Loucy (cell line): ENCODE measurements at regions not wholly inside any gene's neighbourhood (a gene's known extent, or its start where the extent isn't known, plus 50 kb on each side); places are given as distances from the start of the nearest gene placed in this dataset.

Experiments
- H2AFZ ChIP-seq: fragments of 200-600 bp; sonication (generic); 2 replicates; pipeline ENCODE4 v1.6.0; 2016; ENCODE audit warnings: antibody characterized with exemption, mild to moderate bottlenecking, low read length, moderate library complexity
- H3F3A ChIP-seq: fragments of 200-600 bp; 2 replicates; pipeline ENCODE4 v1.6.0; 2016; ENCODE audit warnings: antibody characterized with exemption, low read depth, mild to moderate bottlenecking
- H3K27me3 ChIP-seq: fragments of 200-600 bp; sonication (generic); 2 replicates; pipeline ENCODE4 v1.6.1; 2014; ENCODE audit warnings: low read length, mild to moderate bottlenecking; ENCODE audit not compliant: insufficient read depth, poor library complexity, severe bottlenecking
- H3K36me3 ChIP-seq: fragments of 200-600 bp; sonication (generic); 2 replicates; pipeline ENCODE4 v1.6.1; 2016; ENCODE audit warnings: low read length; ENCODE audit not compliant: insufficient read depth
- H3K4me1 ChIP-seq: fragments of 200-600 bp; sonication (generic); 2 replicates; pipeline ENCODE4 v1.5.1; 2014; ENCODE audit warnings: low read length, mild to moderate bottlenecking; ENCODE audit not compliant: insufficient read depth, poor library complexity, severe bottlenecking
- H3K4me2 ChIP-seq: fragments of 200-600 bp; sonication (generic); 2 replicates; pipeline ENCODE4 v1.6.0; 2014; ENCODE audit warnings: antibody characterized with exemption, low read length, low read depth, mild to moderate bottlenecking; ENCODE audit not compliant: poor library complexity, severe bottlenecking
- H3K4me3 ChIP-seq: fragments of 200-600 bp; sonication (generic); 2 replicates; pipeline ENCODE4 v1.5.1; 2014; ENCODE audit warnings: low read length, mild to moderate bottlenecking, mixed read lengths; ENCODE audit not compliant: poor library complexity, severe bottlenecking
- H3K79me2 ChIP-seq: fragments of 200-600 bp; sonication (generic); 2 replicates; pipeline ENCODE4 v1.6.1; 2014; ENCODE audit warnings: low read length; ENCODE audit not compliant: insufficient read depth
- H3K9ac ChIP-seq: fragments of 200-600 bp; sonication (generic); 2 replicates; pipeline ENCODE4 v1.6.0; 2014; ENCODE audit warnings: mild to moderate bottlenecking, low read depth, low read length, moderate library complexity; ENCODE audit not compliant: poor library complexity, severe bottlenecking
- H3K9me2 ChIP-seq: fragments of 200-600 bp; sonication (generic); replicated peaks from 2 replicates; pipeline ENCODE4 v1.6.1; 2016; ENCODE audit warnings: low read depth, low read length, mixed read lengths
- H3K9me3 ChIP-seq: fragments of 200-600 bp; sonication (generic); 2 replicates; pipeline ENCODE4 v1.6.1; 2014; ENCODE audit warnings: mild to moderate bottlenecking, antibody characterized with exemption, low read length, low read depth; ENCODE audit not compliant: insufficient read depth
- H4K20me1 ChIP-seq: fragments of 200-600 bp; sonication (generic); 2 replicates; pipeline ENCODE4 v1.6.0; 2014; ENCODE audit warnings: antibody characterized with exemption, low read length, mild to moderate bottlenecking; ENCODE audit not compliant: insufficient read depth, poor library complexity, severe bottlenecking
- CTCF ChIP-seq: fragments of 200-600 bp; sonication (generic); conservative IDR thresholded peaks from 2 replicates; pipeline ENCODE4 v1.5.1; 2014; ENCODE audit warnings: mild to moderate bottlenecking, antibody characterized with exemption, low read length
- EZH2phosphoT487 ChIP-seq: fragments of 200-600 bp; IDR thresholded peaks from 2 replicates; pipeline ENCODE4 v1.6.1; 2018; ENCODE audit warnings: antibody characterized with exemption, mild to moderate bottlenecking, moderate library complexity, borderline replicate concordance

GRCh38 chr5:153147891-153148623 is 342.4 kb upstream of the GRIA1 start:
- Histone ChIP-seq H3K4me1 (no peaks in the 10 kb centered on the region), H3F3A (no peaks in the 10 kb centered on the region), H3K79me2 (no peaks in the 10 kb centered on the region), H3K27me3 (no peaks in the 10 kb centered on the region), H3K9me2 (no peaks in the 10 kb centered on the region), H3K9ac (no peak overlapping the region), H3K4me2 (no peak overlapping the region), H3K4me3 (no peak overlapping the region), H3K9me3 (no peaks in the 10 kb centered on the region), H3K36me3 (no peaks in the 10 kb centered on the region), H4K20me1 (no peaks in the 10 kb centered on the region), H2AFZ (no peak overlapping the region)
- TF ChIP-seq CTCF (peak; percentile 59), EZH2phosphoT487 (no peak)

GRCh38 chr5:153148624-153148976 is 341.9 kb upstream of the GRIA1 start:
- H3K9ac ChIP-seq, result no peak overlapping the region
- H3K4me3 ChIP-seq, result no peak overlapping the region
- no peaks in the 10 kb centered on the region for H3K4me1 ChIP-seq
- H3K79me2 ChIP-seq, result no peaks in the 10 kb centered on the region
- H4K20me1 ChIP-seq, result no peaks in the 10 kb centered on the region
- no peaks in the 10 kb centered on the region for H3K36me3 ChIP-seq
- TF ChIP-seq CTCF (no peak), EZH2phosphoT487 (no peak)
- no peak overlapping the region for H3K4me2 ChIP-seq
- H3K27me3 ChIP-seq, result no peaks in the 10 kb centered on the region
- H3F3A ChIP-seq, result no peaks in the 10 kb centered on the region
- H3K9me2 ChIP-seq, result no peaks in the 10 kb centered on the region
- H2AFZ ChIP-seq, result no peak overlapping the region
- H3K9me3 ChIP-seq, result no peaks in the 10 kb centered on the region

DNA sequence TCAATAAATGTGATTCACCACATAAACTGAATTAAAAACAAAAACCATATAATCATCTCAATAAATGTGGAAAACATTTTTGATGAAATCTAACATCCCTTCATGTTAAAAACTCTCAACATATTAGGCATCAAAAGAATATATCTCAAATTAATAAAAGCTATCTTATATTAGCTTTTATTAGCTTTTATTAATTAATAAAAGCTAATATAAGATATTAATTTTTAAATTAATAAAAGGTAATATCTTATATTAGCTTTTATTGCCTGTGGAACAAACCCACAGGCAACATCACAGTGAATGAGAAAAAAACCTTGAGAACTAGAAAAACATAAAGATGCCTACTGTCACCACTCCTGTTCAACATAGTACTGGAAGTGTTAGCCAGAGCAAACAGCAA is 338.9 kb upstream of the GRIA1 start:
- Histone ChIP-seq H2AFZ (no peak overlapping the region), H3K9ac (no peak overlapping the region), H3K27me3 (no peaks in the 10 kb centered on the region), H3K4me1 (no peaks in the 10 kb centered on the region), H3K9me3 (no peaks in the 10 kb centered on the region), H3K36me3 (no peaks in the 10 kb centered on the region), H4K20me1 (no peaks in the 10 kb centered on the region), H3K4me3 (no peak overlapping the region), H3K4me2 (no peak overlapping the region), H3F3A (no peaks in the 10 kb centered on the region), H3K9me2 (no peaks in the 10 kb centered on the region), H3K79me2 (no peaks in the 10 kb centered on the region)
- TF ChIP-seq CTCF (no peak), EZH2phosphoT487 (no peak)
